HL-60 (cell line): ENCODE measurements at regions not wholly inside any gene's neighbourhood (a gene's known extent, or its start where the extent isn't known, plus 50 kb on each side); places are given as distances from the start of the nearest gene placed in this dataset.

Source experiments
- CTCF ChIP-seq: IDR thresholded peaks from one replicate; pipeline ENCODE4 v1.5.1; 2011; ENCODE audit warnings: low read length, control low read depth, inconsistent platforms; ENCODE audit not compliant: insufficient read depth
- POLR2AphosphoS5 ChIP-seq: IDR thresholded peaks from 2 replicates; pipeline ENCODE4 v1.6.1; 2012; ENCODE audit warnings: low read depth

GRCh38 chr3:120512655-120513054 is 61.9 kb upstream of the FSTL1 start:
- TF ChIP-seq CTCF = no peak
- no peak for TF ChIP-seq POLR2AphosphoS5
